Stimulated activated CD8-positive, alpha-beta memory T cell treated with anti-CD3 and anti-CD28 coated beads, Interleukin-15, amount 100 ng/mL, for 48 hours (primary cell): ENCODE measurements at regions not wholly inside any gene's neighbourhood (a gene's known extent, or its start where the extent isn't known, plus 50 kb on each side); places are given as distances from the start of the nearest gene placed in this dataset.

Experiments
- DNase-seq, 2 donors: peaks; one replicate each; pipeline ENCODE4 v3.0.0-alpha.2; 2020; ENCODE audit warnings: low read depth in 2 of 2

DNA sequence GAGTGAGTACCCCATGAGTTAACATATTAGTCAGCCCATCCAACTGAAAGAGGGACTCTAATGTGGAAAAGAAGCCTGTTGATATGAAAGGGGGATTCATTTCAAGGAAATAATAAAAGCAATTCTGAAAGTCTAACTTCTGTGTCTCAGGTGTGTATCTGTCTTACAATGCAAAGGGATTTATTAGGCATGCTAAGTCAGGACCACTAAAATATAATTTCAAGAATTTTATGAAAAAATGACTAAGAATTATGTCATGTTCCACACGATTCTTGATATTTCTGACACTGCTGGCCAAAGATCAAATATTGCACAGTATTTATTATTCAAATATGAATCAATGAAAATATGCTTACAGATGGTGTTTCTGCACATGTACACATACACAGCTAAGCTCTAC lies 130.8 kb downstream of the KLF12 start:
- no peak for DNase-seq

DNA sequence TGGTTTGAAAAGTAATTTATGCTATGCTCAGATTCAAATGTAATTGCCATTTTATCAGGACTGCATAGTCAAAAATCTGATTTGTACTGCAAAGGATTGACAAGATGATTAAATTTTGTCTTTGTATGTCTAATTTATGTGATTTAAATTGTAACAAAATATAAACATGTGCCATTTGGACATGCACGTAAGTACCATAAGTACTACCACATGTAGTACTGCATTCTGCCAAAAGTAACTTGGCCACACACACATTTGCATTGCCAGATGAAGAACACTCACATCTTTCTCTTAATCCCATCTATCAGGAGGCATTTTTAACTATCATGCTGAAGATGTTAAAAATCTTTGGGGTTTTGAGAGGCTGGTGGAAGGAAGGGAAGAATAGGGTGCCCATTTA lies 133.3 kb downstream of the KLF12 start:
- no peak for DNase-seq

DNA sequence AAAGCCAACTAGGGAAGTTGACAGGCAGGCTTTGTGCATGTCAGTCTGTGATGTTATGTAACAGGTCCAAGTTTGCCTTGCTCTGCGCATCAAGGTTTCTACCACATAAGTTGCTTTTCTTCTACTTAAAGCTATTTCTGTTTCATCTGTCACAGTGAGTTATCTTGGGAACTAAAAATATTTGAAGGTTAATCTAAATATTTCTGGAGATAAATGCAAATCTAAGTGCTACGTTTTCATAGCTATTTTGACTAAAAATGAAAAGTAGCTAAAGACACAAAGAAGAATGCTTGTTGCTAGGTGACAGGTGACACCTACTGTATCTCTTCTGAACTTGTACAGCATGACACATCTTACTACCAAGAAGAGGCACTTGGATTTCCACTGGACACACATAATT lies 135.6 kb downstream of the KLF12 start:
- DNase-seq = no peak

DNA sequence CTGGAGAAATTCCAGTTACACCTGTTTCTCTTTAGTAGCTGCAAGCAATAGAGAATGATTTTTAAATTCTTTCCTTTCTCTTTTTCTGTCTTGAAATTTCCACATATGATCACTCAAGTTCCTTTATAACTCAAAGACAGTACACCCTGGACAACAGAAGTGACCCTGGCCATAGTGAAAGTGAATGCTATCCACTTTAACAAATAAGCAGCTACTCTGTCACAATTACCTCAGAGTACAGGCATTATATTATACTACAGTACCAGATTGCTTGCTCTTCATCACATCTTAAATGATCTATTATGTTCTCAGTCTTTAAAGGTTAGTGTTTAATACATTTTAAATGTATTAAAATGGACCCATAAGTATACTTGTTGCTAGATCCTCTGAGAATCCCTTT lies 136.2 kb downstream of the KLF12 start:
- DNase-seq = no peak

DNA sequence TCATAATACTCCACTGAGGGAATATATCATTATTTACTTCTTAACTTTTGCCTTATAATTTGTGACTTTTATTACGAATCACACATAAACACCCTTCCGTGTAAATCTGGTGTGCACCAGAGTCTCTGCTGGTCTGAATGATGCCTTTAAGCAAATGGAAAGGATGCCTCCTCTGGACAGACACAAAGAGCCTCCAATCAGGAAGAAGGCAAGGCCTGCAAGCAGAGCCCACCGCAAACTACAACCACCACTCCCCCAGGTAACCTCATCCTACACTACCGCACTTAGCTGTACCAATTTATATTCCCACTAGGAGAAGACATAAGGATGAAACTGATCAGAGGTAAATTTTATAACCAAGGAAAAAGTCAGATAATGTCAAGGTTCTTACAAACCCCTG lies 137.6 kb downstream of the KLF12 start:
- DNase-seq = no peak

DNA sequence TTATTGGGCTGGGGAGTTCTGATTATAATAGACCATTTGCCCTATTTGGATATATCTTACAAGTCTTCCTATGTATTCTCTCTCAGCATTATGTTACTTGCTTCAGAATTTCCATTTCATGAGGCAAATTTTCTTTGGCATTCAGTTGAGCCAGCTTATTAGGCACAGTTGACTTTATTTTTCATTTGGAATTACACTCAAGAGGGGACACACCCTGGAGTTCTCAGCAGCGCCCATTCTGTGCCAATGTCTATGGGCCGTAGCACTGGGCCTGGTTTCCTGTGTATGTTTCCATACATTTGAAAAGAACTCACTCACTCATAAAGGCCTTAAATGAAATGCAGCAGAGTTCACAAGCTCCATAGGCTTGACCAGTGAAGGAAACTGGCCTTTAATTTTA lies 138.5 kb downstream of the KLF12 start:
- DNase-seq = no peak

DNA sequence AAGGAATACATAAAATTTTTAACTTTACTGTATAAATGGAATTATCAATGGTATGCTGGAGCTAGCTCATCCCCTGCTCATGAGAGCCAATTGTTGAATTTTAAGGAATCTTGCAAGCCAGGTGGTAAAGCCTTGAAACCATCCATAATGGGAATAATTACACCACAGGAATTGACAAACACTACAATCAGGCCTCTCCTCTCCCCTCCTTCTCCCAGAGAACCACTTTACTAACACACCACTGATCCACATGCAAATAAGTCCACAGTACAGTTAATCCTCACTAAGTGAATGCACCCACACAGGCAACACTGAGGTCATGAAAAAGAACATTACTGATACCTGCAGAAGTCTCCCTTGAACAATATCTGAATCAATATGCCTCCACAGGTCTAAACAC lies 140.5 kb downstream of the KLF12 start:
- no peak for DNase-seq

DNA sequence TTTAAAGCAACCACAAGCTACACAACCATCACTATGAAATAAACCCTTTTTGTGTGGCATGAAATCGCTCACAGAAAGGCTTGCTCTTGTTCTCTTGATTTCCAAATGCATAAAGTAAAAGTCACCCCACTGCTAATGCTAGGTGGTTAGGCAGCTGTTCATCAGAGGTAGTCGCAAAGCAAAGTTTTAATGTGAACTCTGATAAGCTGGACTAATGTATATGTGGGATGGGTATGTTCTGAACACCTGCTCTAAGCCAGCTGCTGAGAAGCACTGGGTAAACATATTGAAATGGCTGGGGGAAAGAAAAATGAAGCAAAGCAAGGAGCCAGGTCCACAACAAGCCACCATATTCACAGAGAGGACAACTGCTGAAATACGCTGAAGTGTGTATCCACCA lies 142.3 kb downstream of the KLF12 start:
- no peak for DNase-seq

DNA sequence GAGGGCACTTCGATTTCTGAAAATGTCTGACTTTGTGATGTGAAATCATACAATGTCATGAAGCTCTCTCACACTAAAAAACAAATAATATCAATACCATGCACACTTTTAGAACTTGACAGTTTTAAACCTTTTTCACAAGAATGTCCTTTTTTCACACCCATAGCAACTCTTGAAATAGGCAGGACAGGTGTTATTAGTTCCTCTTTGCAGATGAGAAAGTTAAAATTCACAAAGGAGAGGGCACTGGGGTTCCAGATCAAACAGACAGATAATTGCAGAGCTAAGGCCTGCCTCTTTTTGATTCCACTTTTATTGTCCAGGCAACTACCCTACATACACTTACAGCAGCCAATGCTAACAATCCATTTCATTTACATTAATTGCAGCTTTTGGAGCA lies 142.8 kb downstream of the KLF12 start:
- DNase-seq = no peak

DNA sequence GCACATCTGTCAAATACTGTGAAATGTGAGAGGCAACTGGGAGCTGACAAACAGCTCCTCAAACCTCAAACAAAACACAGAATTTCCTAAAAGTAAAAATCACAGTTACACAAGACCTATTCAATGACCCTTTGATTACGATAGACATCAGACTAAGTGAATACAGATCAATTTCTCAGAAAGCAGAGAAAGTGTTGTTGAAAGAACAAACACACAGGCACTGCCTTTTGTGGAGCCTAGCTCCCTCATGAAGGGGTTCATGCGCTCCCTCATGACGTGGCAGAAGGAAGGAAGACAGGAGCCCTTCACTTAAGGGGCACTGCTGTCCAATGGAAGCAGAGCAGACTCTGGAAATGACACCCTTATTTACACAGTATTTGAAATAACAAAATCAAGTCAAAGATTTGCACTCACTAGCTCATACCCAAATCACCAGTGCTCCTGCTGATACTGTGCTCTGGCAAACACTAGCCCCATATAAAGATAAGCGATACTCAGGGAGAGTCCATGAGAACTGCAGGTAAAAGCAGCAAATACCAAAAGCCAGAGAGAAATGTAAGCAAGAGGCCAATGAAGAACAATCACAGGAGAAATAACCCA lies 144.9 kb downstream of the KLF12 start:
- DNase-seq = no peak

DNA sequence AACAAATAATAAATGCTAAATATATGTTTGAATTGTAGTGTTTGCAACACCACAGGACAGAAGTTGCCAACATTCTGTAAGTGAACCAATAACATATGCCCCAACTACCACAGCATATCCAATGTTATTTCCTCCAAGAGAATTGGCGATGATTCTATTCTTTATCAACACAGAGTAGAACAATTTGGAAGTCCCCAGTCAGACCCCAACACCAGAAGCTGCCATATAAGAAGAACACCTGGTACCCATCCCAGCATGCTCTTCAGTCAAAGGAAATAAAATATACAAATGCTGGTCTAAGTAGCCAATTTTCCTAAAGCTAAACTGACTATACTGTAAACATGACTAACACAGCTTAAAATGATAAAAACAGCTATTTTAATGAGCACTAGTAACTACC lies 145.7 kb downstream of the KLF12 start:
- no peak for DNase-seq

DNA sequence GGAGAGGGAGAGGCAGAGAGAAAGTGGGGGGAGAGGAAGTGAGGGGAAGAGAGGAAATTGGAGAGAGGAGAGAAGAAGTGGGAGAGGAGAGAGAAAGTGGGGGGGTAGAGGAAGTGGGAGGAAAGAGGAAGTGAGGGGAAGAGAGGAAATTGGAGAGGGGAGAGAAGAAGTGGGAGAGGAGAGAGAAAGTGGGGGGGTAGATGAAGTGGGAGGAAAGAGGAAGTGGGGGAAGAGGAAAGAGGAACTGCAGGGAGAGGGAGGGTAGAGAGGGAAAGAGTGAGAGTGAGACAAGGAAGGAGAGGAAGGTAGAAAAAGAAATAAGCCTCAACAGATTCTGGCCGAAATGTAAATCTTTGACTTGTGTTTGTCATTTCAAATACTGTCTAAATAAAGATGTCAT lies 146.6 kb downstream of the KLF12 start:
- DNase-seq = no peak

DNA sequence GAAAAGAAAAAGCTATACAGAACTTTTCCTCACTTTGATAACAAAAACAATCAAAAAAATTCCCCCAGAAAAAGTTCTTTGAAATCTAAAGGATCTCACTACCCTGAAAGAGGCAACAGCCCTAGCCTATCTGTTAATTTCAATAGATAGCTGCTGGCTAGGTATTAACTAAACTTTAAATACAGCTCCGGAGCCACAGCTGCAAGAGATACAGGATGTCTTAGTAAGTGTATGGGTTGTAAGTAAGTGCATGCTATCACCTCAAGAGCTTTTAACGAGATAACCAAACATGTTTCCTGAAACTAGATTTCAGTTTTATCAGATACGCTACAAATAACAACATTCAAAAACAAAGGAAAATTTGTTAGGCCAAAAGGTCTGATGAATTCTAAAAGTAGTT lies 148.4 kb downstream of the KLF12 start:
- no peak for DNase-seq

DNA sequence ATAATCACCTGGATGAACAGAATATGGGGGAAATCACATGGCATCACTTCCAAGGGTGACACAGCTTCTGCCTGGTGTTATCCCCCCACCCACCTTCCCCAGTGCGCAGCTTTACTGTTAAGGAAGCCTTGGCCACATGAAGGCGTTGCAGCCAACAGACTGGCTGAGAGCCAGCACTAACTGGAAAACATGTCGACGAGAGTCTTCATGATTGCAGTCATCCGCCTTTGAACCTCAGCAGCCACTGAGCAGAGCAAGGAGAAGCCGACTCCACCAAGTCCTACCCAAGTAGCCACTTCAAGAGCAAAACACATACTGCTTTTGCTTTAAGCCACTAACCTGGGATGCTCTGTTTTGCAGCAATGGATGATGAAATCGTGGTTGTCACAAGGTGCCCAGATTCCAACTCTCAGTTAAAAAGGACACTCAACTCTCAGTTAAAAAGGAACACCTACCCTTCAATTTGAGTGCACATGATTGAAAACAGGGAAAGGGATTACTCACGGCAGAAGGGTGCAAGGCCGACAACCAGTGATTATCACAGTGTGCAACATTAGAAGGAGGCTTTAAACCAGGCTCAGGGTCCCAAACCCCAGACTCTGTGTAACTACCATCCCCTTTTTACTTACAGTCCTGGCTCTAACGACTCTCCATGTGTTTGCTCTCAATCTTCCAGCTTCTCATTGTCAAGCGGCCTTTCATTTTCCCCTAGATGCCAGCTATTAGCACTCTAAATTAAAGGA lies 149.1 kb downstream of the KLF12 start:
- peak; percentile 30 to 61 for DNase-seq

DNA sequence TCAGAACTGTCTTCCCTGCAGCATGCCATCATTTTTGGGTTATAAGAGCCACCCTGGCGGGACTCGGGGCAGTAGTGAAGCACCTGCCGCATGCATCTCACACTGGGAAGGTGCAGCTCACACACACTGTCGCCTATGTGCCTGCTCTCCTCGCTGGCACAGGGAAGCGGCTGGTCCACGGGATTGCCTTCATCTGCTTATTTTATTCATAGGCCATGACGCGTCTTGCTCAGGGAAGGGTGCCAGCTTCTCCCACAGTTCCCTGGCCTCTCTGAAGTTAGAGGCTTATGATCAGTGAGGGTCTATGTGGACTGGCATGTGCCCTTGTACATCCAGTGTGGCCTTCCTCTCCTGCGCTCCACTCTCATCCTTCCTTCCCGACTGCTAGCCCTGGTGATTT lies 150.0 kb downstream of the KLF12 start:
- no peak for DNase-seq

DNA sequence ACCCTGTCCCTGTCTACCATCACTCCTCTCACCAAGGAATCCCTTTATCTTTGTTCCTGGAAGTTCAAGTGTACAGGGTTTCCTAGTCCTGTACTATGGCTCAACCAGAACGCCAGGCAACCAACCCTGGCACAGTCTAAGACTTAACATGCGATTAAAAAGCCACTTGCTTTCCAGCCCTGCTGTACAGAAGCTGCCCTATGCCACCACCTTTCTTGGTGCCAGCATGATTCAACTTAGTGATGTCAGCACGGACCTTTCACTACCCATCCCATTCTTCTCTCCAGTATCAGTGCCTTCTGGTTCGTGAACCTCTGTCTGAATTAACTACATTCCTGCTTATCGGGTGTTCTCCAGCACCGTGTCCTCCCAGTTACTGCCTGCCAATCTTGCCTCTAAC lies 151.1 kb downstream of the KLF12 start:
- no peak for DNase-seq

DNA sequence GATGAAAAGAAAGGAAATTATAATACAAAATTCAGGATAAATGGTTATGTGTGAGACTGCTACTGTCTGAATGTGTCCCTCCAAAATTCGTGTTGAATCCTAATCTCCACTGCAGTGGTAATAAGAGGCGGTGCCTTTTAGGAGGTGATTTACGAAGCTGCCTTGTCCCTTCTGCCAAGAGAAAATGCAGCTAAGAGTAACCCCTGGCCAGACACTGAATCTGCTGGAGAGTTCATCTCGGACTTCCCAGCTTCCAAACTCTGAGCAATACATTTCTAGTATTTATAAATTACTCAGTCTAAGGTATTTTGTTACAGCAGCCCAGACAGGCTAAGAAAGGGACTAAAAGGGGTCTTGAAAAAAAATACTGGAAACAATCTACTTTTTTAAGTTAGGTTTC lies 152.6 kb downstream of the KLF12 start:
- DNase-seq = no peak

DNA sequence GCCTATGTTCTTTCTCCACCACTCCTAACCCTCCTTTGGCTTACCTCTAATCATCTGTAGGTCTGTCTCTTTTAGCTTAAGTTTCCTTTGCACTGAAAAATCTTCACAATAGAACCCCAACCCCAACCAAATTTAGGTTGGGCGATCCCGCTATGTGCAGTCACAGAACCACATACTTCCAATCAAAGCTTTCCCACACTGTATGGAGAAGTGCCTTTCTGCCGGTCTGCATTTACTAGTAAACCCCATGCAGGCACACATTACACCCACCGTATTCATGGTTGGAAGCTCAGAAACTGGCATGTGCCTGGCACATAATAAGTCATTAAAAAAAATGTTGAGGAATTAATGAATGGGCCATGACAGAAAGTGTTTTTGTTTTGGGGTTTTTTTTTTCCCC lies 158.4 kb downstream of the KLF12 start:
- DNase-seq = no peak

DNA sequence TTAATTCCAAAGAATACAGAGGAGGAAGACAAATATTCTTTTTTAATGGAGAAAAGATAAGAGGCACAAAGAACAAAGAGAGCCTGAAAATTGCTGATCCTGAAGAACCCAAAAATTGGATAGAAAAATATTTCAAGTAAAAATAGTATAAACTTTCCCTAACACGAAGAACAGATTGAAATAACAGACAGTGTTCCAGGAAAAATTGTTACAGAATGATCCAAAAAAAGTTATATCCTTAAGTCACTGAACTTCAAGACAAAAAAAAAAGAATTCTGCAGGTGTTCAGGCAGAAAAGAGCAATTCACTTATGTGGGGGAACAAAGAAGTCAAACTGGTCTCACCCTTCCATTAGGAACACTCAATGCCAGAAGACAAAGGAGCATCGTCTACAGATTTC lies 160.2 kb downstream of the KLF12 start:
- DNase-seq = no peak

DNA sequence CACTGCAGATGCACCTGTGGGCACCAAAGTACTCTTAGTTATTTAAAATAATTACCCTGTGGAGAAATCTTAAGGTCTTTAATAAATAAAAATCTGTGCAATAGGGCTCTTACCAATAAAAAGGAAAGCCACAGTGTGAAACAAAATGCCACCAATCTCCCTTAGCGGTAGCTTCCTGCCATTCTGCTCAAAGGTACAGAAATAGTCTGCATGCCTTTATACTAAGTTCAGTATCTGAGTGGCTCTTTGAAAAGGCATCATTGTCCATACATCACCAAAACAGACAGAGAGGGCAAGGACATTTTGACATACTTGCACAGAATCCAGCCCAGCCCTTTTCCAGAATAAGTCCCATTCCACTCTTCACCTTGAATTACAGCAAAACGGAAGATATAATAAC lies 161.0 kb downstream of the KLF12 start:
- no peak for DNase-seq

DNA sequence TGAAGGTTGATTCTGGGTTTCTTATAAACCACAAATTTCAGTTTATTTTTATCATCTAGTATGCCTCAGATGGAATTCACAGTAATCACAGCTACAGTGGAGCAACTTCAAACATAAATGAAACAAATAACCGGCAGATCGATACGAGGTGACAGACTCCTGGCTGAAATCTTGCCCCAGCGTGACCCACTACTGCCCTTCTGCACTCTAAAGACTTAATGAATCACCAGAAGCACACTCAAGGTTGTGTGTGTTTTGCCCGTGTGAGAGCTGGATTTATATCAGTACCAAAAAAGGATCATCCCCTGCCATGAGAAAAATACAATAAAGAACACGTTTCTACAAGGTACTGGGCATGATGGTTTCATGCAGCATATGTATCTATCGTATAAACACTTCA lies 161.7 kb downstream of the KLF12 start:
- DNase-seq = no peak

DNA sequence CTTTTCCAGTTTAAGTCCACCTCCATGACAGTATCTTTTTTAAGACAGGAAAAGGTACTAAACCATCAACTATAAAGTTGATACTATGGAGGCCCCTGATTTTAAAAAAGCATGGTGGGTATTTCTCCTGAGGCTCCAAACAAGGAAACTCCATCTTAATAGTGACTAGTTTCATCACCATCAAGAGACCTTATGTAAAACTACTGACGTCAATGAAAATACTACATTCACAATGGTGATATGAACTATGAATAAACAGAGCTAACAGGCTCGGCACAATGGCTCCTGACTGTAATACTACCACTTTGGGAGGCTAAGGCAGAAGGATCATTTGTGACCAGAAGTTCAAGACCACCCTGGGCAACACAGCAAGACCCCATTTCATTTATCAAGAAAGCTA lies 162.7 kb downstream of the KLF12 start:
- DNase-seq = no peak

DNA sequence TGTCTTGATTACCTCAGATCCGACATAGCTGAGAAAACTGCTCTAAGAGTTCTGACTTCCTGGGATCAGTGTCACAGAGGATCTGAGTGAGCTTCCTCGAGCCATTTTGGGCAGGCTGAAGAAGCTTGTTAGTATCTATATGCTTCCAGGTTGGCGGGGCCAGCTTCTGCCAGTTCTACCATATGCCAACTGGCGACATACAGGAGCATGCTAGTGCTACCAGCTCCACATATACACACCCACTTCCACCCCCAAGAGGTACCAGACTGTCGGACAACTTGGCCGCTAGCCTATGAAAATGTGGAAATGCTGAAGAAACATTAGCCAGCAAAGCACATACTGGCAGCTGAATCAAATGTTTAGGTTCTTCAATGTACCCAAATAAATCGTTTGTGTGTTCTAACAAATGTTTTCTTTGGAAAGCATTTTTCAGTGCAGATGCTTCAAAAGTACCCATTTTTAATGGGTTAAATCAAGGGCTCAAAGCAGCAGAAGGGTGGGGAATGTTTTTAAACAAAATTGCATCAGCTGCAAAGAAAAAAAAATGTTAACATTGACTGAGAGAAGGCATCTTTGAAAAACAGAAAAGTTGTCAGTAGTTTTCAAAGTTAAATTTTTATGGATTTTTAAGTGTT lies 163.7 kb downstream of the KLF12 start:
- DNase-seq = no peak
